A172 (cell line): ENCODE measurements at regions not wholly inside any gene's neighbourhood (a gene's known extent, or its start where the extent isn't known, plus 50 kb on each side); places are given as distances from the start of the nearest gene placed in this dataset.

Source experiments
- DNase-seq: peaks from one replicate; pipeline ENCODE4 v3.0.0-alpha.2; 2015; ENCODE audit warnings: low spot score

- no peak for DNase-seq
These were observed 349.6 kb downstream of the KCTD8 start for GRCh38 chr4:44098973-44099372.

- no peak for DNase-seq
These were observed 348.2 kb downstream of the KCTD8 start for GRCh38 chr4:44100456-44100855.

- peak; percentile 4 for DNase-seq
These were observed 329.5 kb downstream of the KCTD8 start for GRCh38 chr4:44118971-44119680.

- DNase-seq = no peak
These were observed 328.0 kb downstream of the KCTD8 start for GRCh38 chr4:44120646-44121045.

- DNase-seq = no peak
These were observed 327.4 kb downstream of the KCTD8 start for GRCh38 chr4:44121210-44121609.
